ENCODE measurements at regions not wholly inside any gene's neighbourhood (a gene's known extent, or its start where the extent isn't known, plus 50 kb on each side); places are given as distances from the start of the nearest gene placed in this dataset.

DNA sequence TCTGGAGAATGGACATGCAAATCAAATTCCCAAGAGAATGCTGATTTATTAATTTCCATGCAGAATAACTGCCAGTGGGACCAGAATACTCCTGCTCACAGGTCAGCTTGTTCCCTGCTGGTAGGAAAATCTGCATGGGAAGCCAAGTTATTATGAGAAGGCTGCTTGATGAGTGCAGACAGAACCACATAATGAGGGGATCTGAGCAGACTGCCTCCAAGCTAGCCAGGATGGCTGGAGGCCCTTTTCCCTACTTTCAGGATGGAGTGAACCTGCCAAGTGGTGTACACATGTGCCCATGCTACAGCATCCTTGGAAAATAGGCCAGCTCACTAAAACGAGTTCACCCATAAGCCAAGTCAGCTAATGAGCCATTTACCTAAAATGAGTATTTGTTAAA is 55.2 kb upstream of the ZBED5 start:
- TF ChIP-seq, protein P1, sequence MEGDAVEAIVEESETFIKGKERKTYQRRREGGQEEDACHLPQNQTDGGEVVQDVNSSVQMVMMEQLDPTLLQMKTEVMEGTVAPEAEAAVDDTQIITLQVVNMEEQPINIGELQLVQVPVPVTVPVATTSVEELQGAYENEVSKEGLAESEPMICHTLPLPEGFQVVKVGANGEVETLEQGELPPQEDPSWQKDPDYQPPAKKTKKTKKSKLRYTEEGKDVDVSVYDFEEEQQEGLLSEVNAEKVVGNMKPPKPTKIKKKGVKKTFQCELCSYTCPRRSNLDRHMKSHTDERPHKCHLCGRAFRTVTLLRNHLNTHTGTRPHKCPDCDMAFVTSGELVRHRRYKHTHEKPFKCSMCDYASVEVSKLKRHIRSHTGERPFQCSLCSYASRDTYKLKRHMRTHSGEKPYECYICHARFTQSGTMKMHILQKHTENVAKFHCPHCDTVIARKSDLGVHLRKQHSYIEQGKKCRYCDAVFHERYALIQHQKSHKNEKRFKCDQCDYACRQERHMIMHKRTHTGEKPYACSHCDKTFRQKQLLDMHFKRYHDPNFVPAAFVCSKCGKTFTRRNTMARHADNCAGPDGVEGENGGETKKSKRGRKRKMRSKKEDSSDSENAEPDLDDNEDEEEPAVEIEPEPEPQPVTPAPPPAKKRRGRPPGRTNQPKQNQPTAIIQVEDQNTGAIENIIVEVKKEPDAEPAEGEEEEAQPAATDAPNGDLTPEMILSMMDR (IDR thresholded peaks at IDR 0.05): no peak
- no peak for TF ChIP-seq POLR2A (IDR thresholded peaks at IDR 0.05)
